Peyer's patch (tissue), 4 donors: ENCODE measurements at regions not wholly inside any gene's neighbourhood (a gene's known extent, or its start where the extent isn't known, plus 50 kb on each side); places are given as distances from the start of the nearest gene placed in this dataset.

Experiments
- POLR2A ChIP-seq, 2 donors: fragments of 450-650 bp; IDR thresholded peaks; one replicate each; pipeline ENCODE4 v1.5.1; 2017; ENCODE audit warnings: antibody characterized with exemption in 2 of 2, mild to moderate bottlenecking in 2 of 2, moderate library complexity in 2 of 2
- TF ChIP-seq, protein P1 (sequence below), 6 experiments: fragments of 450-650 bp in 4 of 6; fragments of 200-600 bp in 2 of 6; sonication (generic) in 1 of 6; IDR thresholded peaks; one replicate each; pipeline ENCODE4 v1.5.1; 2017 to 2019; ENCODE audit warnings: antibody characterized with exemption in 6 of 6, mild to moderate bottlenecking in 3 of 6, moderate library complexity in 1 of 6

DNA sequence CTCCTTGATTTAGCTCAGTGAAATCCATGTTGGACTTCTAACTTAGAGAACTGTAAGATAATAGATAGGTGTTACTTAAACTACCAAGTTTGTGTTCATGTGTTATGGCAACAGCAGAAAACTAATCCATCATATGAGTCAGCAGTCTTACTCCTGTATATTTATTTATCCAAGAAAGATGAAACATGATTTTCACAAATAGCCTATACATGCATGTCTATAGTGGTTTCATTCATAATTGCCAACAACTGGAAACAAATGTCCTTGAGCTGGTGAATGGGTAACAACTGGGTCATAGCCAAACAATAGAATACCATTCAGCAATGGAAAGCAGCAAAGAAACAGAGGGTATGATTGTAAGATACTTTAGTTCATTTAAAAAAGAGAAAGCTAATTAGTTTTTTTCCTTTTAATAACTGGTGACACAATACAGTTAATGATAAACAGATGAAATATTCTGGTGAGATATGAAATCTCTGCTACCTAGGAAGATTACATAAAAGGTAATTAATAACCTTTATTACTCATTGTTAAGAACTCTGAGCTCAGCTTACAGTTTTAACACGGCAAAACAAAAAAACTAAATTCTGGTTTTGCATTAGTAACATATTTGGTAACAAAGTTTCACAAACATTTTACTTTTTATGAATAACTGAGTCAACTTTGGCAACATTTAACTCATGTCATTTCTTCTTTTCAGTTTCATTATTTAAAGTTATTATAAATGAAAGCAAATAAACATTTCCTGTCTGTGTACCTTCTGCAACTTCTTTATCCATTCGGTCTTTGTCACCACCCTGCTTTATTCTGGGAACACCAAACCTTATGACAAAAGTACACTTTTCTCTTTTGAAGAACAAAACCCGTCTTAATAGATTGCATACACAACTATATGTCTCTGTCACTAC is 181.3 kb downstream of the LIG4 start:
- no peak for TF ChIP-seq POLR2A (IDR thresholded peaks at IDR 0.05)
- TF ChIP-seq, protein P1, sequence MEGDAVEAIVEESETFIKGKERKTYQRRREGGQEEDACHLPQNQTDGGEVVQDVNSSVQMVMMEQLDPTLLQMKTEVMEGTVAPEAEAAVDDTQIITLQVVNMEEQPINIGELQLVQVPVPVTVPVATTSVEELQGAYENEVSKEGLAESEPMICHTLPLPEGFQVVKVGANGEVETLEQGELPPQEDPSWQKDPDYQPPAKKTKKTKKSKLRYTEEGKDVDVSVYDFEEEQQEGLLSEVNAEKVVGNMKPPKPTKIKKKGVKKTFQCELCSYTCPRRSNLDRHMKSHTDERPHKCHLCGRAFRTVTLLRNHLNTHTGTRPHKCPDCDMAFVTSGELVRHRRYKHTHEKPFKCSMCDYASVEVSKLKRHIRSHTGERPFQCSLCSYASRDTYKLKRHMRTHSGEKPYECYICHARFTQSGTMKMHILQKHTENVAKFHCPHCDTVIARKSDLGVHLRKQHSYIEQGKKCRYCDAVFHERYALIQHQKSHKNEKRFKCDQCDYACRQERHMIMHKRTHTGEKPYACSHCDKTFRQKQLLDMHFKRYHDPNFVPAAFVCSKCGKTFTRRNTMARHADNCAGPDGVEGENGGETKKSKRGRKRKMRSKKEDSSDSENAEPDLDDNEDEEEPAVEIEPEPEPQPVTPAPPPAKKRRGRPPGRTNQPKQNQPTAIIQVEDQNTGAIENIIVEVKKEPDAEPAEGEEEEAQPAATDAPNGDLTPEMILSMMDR (IDR thresholded peaks at IDR 0.05), result no peak
